Peyer's patch (tissue), 4 donors: ENCODE measurements at regions not wholly inside any gene's neighbourhood (a gene's known extent, or its start where the extent isn't known, plus 50 kb on each side); places are given as distances from the start of the nearest gene placed in this dataset.

ENCODE experiments used
- CTCF ChIP-seq, 6 experiments: fragments of 450-650 bp in 4 of 6; fragments of 200-600 bp in 2 of 6; sonication (generic) in 1 of 6; IDR thresholded peaks; one replicate each; pipeline ENCODE4 v1.5.1; 2017 to 2019; ENCODE audit warnings: antibody characterized with exemption in 6 of 6, mild to moderate bottlenecking in 3 of 6, moderate library complexity in 1 of 6
- POLR2A ChIP-seq, 2 donors: fragments of 450-650 bp; IDR thresholded peaks; one replicate each; pipeline ENCODE4 v1.5.1; 2017; ENCODE audit warnings: antibody characterized with exemption in 2 of 2, mild to moderate bottlenecking in 2 of 2, moderate library complexity in 2 of 2

- TF ChIP-seq CTCF (IDR thresholded peaks at IDR 0.05): no peak
- no peak for TF ChIP-seq POLR2A (IDR thresholded peaks at IDR 0.05)
Measured at GRCh38 chr2:42916324-42916723, 123.9 kb upstream of the HAAO start.
